Breast epithelium (tissue), 3 donors: ENCODE measurements at regions not wholly inside any gene's neighbourhood (a gene's known extent, or its start where the extent isn't known, plus 50 kb on each side); places are given as distances from the start of the nearest gene placed in this dataset.

ENCODE experiments used
- CTCF ChIP-seq, 3 donors: fragments of 450-650 bp; IDR thresholded peaks; one replicate each; pipeline ENCODE4 v1.5.1; 2016 to 2017; ENCODE audit warnings: antibody characterized with exemption in 3 of 3, mild to moderate bottlenecking in 3 of 3, moderate library complexity in 3 of 3
- POLR2A ChIP-seq: fragments of 450-650 bp; IDR thresholded peaks from one replicate; pipeline ENCODE4 v1.6.1; 2016; ENCODE audit warnings: antibody characterized with exemption, mild to moderate bottlenecking, moderate library complexity

GRCh38 chr4:186848437-186848836 lies 124.8 kb upstream of the FAT1 start:
- TF ChIP-seq POLR2A = no peak
- no peak for TF ChIP-seq CTCF (IDR thresholded peaks at IDR 0.05)
